Vagina (tissue), 2 donors: ENCODE measurements at regions not wholly inside any gene's neighbourhood (a gene's known extent, or its start where the extent isn't known, plus 50 kb on each side); places are given as distances from the start of the nearest gene placed in this dataset.

Source experiments
- POLR2AphosphoS5 ChIP-seq, 2 donors: sonication (generic); formaldehyde crosslinking; IDR thresholded peaks; one replicate each; pipeline ENCODE4 v1.9.0; 2017; ENCODE audit warnings: antibody characterized with exemption in 2 of 2, mild to moderate bottlenecking in 2 of 2, low read depth in 1 of 2; ENCODE audit not compliant: insufficient read depth in 1 of 2
- TF ChIP-seq, protein P1 (sequence below), 3 experiments: fragments of 450-650 bp in 2 of 3; fragments of 200-600 bp in 1 of 3; sonication (generic) in 1 of 3; IDR thresholded peaks; one replicate each; pipeline ENCODE4 v1.5.1; 2017 to 2019; ENCODE audit warnings: antibody characterized with exemption in 3 of 3, mild to moderate bottlenecking in 2 of 3, moderate library complexity in 2 of 3

DNA sequence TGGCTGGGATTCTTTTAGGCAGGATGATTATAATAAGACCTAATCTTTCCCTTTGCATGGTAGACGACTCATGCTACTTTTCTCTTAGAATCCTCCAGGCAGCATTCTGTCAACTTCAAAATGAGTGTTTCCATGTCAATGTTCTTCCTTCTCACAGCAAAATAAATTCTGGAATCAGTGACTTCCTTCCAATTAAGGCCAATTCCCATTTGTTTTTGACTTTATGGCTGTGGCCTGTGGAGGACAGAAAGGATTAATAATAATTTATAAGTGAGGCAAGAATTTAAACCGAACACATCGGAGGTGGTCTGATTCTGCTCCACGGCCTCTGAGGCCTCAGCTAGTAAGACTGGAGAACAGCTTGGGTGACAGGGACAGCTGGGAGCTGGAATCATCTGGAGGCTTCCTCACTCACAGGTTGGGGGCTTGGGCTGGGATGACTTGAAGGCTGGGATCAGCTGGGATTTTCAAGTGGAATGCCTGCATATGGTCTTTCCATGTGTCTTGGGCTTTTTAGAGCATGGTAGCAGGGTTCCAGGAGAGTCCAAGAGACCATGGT, 241.8 kb upstream of the MCTP2 start:
- TF ChIP-seq POLR2AphosphoS5 (IDR thresholded peaks at IDR 0.05; ENCODE audit: insufficient read depth in 1 of 2, low read depth in 1 of 2) = no peak
- TF ChIP-seq, protein P1, sequence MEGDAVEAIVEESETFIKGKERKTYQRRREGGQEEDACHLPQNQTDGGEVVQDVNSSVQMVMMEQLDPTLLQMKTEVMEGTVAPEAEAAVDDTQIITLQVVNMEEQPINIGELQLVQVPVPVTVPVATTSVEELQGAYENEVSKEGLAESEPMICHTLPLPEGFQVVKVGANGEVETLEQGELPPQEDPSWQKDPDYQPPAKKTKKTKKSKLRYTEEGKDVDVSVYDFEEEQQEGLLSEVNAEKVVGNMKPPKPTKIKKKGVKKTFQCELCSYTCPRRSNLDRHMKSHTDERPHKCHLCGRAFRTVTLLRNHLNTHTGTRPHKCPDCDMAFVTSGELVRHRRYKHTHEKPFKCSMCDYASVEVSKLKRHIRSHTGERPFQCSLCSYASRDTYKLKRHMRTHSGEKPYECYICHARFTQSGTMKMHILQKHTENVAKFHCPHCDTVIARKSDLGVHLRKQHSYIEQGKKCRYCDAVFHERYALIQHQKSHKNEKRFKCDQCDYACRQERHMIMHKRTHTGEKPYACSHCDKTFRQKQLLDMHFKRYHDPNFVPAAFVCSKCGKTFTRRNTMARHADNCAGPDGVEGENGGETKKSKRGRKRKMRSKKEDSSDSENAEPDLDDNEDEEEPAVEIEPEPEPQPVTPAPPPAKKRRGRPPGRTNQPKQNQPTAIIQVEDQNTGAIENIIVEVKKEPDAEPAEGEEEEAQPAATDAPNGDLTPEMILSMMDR (IDR thresholded peaks at IDR 0.05) = no peak
